A673 (cell line): ENCODE measurements at regions not wholly inside any gene's neighbourhood (a gene's known extent, or its start where the extent isn't known, plus 50 kb on each side); places are given as distances from the start of the nearest gene placed in this dataset.

Experiments used
- BruUV-seq: library from RNA; stranded (reverse); fragments of 400-500 nt; replicated peaks from 2 replicates; lab custom pipeline; 2021; lab: Mats Ljungman, UMichigan
- CTCF ChIA-PET: fragments of 300-600 bp; sonication (Branson Sonifier 250); formaldehyde crosslinking; loops from one replicate; lab custom pipeline; 2022; ENCODE audit warnings: antibody characterized with exemption; lab: Charles Lee
- POLR2A ChIA-PET: fragments of 300-600 bp; sonication (Branson Sonifier 250); formaldehyde crosslinking; loops from one replicate; lab custom pipeline; 2022; ENCODE audit warnings: antibody characterized with exemption; ENCODE audit not compliant: low non-redundant PET; lab: Charles Lee
- DNase-seq: peaks from one replicate; pipeline ENCODE4 v3.0.0-alpha.2; 2015; ENCODE audit warnings: low spot score
- H3K27ac ChIP-seq: fragments of 200-600 bp; sonication (generic); 2 replicates; pipeline ENCODE4 v1.5.1; 2016; ENCODE audit warnings: mixed run types, low read depth, mild to moderate bottlenecking, mixed read lengths, antibody characterized with exemption, low read length; ENCODE audit not compliant: poor library complexity, severe bottlenecking
- H3K27me3 ChIP-seq: fragments of 200-600 bp; sonication (generic); replicated peaks from 2 replicates; pipeline ENCODE4 v1.6.1; 2017; ENCODE audit warnings: mixed run types, low read depth, mild to moderate bottlenecking, mixed read lengths, antibody characterized with exemption, low read length; ENCODE audit not compliant: insufficient read depth, poor library complexity
- H3K36me3 ChIP-seq: fragments of 200-600 bp; sonication (generic); 2 replicates; pipeline ENCODE4 v1.6.1; 2016; ENCODE audit warnings: mixed run types, mild to moderate bottlenecking, mixed read lengths, antibody characterized with exemption, low read length; ENCODE audit not compliant: insufficient read depth, poor library complexity, severe bottlenecking
- H3K4me1 ChIP-seq: fragments of 200-600 bp; sonication (generic); 2 replicates; pipeline ENCODE4 v1.6.1; 2017; ENCODE audit warnings: mixed run types, mild to moderate bottlenecking, mixed read lengths, antibody characterized with exemption, low read length; ENCODE audit not compliant: insufficient read depth, poor library complexity, severe bottlenecking
- H3K4me3 ChIP-seq: fragments of 200-600 bp; sonication (generic); 2 replicates; pipeline ENCODE4 v1.5.1; 2016; ENCODE audit warnings: low read depth, mixed run types, mild to moderate bottlenecking, mixed read lengths, low read length; ENCODE audit not compliant: poor library complexity, severe bottlenecking
- H3K9me3 ChIP-seq: fragments of 200-600 bp; sonication (generic); 2 replicates; pipeline ENCODE4 v1.6.1; 2016; ENCODE audit warnings: mixed run types, low read depth, mild to moderate bottlenecking, mixed read lengths, antibody characterized with exemption, low read length; ENCODE audit not compliant: poor library complexity, severe bottlenecking
- EZH2 ChIP-seq: fragments of 200-600 bp; sonication (generic); IDR thresholded peaks from 2 replicates; pipeline ENCODE4 v1.6.1; 2017; ENCODE audit warnings: borderline replicate concordance, low read depth, mild to moderate bottlenecking, mixed read lengths, antibody characterized with exemption, low read length; ENCODE audit not compliant: poor library complexity, severe bottlenecking
- intact Hi-C: fragments of 100-400 bp; cut with micrococcal nuclease; formaldehyde crosslinking; loops from one replicate; pipeline ENCODE4 v1.10.0; 2022; ENCODE audit not compliant: unreplicated experiment
- TF ChIP-seq, protein P1 (sequence below): fragments of 300-800, 200-600 bp; sonication (generic); conservative IDR thresholded peaks from 2 replicates; pipeline ENCODE4 v1.5.1; 2017; ENCODE audit warnings: low read depth, mild to moderate bottlenecking, antibody characterized with exemption, low read length, moderate library complexity, mixed read lengths

GRCh38 chr19:22530042-22530441 is 104.1 kb upstream of the ZNF492 start:
- BruUV-seq: no TSS peak
- Histone ChIP-seq H3K9me3 (peaks cover 45% of the 10 kb centered on the region), H3K36me3 (no peaks in the 10 kb centered on the region), H3K27me3 (no peaks in the 10 kb centered on the region), H3K27ac (no peak overlapping the region), H3K4me1 (no peaks in the 10 kb centered on the region), H3K4me3 (no peak overlapping the region)
- ChIA-PET POLR2A (no interaction called here), CTCF (no interaction called here)
- no peak for DNase-seq
- intact Hi-C loops: no loop called here
- TF ChIP-seq EZH2: no peak
- TF ChIP-seq, protein P1, sequence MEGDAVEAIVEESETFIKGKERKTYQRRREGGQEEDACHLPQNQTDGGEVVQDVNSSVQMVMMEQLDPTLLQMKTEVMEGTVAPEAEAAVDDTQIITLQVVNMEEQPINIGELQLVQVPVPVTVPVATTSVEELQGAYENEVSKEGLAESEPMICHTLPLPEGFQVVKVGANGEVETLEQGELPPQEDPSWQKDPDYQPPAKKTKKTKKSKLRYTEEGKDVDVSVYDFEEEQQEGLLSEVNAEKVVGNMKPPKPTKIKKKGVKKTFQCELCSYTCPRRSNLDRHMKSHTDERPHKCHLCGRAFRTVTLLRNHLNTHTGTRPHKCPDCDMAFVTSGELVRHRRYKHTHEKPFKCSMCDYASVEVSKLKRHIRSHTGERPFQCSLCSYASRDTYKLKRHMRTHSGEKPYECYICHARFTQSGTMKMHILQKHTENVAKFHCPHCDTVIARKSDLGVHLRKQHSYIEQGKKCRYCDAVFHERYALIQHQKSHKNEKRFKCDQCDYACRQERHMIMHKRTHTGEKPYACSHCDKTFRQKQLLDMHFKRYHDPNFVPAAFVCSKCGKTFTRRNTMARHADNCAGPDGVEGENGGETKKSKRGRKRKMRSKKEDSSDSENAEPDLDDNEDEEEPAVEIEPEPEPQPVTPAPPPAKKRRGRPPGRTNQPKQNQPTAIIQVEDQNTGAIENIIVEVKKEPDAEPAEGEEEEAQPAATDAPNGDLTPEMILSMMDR: no peak

DNA sequence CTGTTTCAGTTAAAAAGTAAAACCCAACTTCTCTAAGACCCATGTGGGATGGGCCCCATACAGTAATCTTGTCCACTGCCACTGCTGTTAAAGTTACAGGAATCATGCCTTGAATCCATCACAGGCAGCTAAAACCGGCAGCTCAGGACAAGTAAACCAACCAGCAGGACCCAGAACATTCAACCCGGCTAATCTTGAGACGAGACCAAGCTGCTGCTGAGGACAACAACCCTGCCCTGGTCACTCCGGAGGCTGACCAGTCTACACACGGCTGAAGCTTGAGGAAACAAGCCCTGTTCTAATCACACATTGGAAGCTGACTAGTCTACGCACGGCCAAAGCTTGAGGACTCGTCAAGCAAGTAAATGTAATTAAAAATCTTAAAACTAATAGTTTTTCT is 105.2 kb upstream of the ZNF492 start:
- no peak for DNase-seq
- intact Hi-C loops: no loop called here
- Histone ChIP-seq H3K4me1 (no peaks in the 10 kb centered on the region), H3K9me3 (peaks cover 44% of the 10 kb centered on the region), H3K27me3 (no peaks in the 10 kb centered on the region), H3K36me3 (no peaks in the 10 kb centered on the region), H3K4me3 (no peak overlapping the region), H3K27ac (no peak overlapping the region)
- TF ChIP-seq EZH2: no peak
- TF ChIP-seq, protein P1: no peak
- no TSS peak for BruUV-seq
- ChIA-PET CTCF (no interaction called here), POLR2A (no interaction called here)

DNA sequence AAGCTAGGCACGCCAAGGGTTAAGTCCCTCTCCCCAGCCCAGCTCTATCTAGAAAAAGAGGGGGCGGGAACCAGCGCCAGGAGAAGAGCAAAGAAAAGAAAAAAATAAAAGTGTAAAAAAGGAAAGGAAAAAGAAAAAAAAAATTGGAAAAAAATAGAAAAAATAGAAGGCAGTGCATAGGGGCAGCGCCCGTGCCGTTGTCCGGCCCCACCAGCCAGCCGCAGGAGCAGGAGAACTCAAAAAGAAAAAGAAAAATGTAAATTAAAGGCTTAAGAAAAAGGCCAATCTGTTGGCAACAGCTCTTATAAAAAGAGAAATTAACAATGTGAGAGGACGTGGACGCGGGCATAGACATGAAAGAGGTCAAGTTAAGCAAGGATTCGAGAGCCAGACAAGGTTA is 105.4 kb upstream of the ZNF98 start:
- no peaks in the 10 kb centered on the region for H3K4me1 ChIP-seq
- intact Hi-C loops: no loop called here
- BruUV-seq: no TSS peak
- ChIA-PET CTCF (no interaction called here), POLR2A (no interaction called here)
- H3K27me3 ChIP-seq: no peaks in the 10 kb centered on the region
- no peaks in the 10 kb centered on the region for H3K36me3 ChIP-seq
- H3K4me3 ChIP-seq: no peak overlapping the region
- TF ChIP-seq, protein P1: no peak
- no peak for TF ChIP-seq EZH2
- DNase-seq: no peak
- H3K9me3 ChIP-seq: peaks cover 53% of the 10 kb centered on the region
- no peak overlapping the region for H3K27ac ChIP-seq
